Activated CD8-positive, alpha-beta T cell treated with anti-CD3 and anti-CD28 coated beads for 36 hours (primary cell): ENCODE measurements at regions not wholly inside any gene's neighbourhood (a gene's known extent, or its start where the extent isn't known, plus 50 kb on each side); places are given as distances from the start of the nearest gene placed in this dataset.

Experiments used
- ATAC-seq: fragments of 200-7000 bp; cut with Tn5 transposase; one replicate; pipeline ENCODE4 v1.10.0; 2021; ENCODE audit warnings: mild to moderate bottlenecking, moderate library complexity
- CTCF ChIA-PET: fragments of 350-600 bp; sonication (Branson Sonifier 250); formaldehyde crosslinking; loops from one replicate; lab custom pipeline; 2021; ENCODE audit warnings: antibody characterized with exemption; lab: Charles Lee
- POLR2A ChIA-PET: fragments of 350-600 bp; sonication (Branson Sonifier 250); formaldehyde crosslinking; loops from one replicate; lab custom pipeline; 2021; ENCODE audit warnings: antibody characterized with exemption; lab: Charles Lee
- DNase-seq: peaks from one replicate; pipeline ENCODE4 v3.0.0-alpha.2; 2020
- H3K27ac Mint-ChIP-seq: one replicate; pipeline ENCODE4 v1.8.0; 2021; ENCODE audit warnings: mild to moderate bottlenecking, mixed read lengths
- H3K27me3 Mint-ChIP-seq: one replicate; pipeline ENCODE4 v1.8.0; 2021; ENCODE audit warnings: mixed read lengths
- H3K36me3 Mint-ChIP-seq: one replicate; pipeline ENCODE4 v1.8.0; 2021; ENCODE audit warnings: low read depth, mixed read lengths
- H3K4me1 Mint-ChIP-seq: one replicate; pipeline ENCODE4 v1.8.0; 2021; ENCODE audit warnings: low read depth, mixed read lengths
- H3K4me3 Mint-ChIP-seq: one replicate; pipeline ENCODE4 v1.8.0; 2021; ENCODE audit warnings: mild to moderate bottlenecking, moderate library complexity, mixed read lengths
- H3K9me3 Mint-ChIP-seq: one replicate; pipeline ENCODE4 v1.8.0; 2021; ENCODE audit warnings: mixed read lengths
- intact Hi-C: fragments of 100-400 bp; cut with micrococcal nuclease; formaldehyde crosslinking; loops from one replicate; pipeline ENCODE4 v1.10.0; 2022
- TF ChIP-seq, protein P1 (sequence below): fragments of 200-600 bp; IDR thresholded peaks from one replicate; pipeline ENCODE4 v1.8.0; 2022; ENCODE audit warnings: antibody characterized with exemption, mild to moderate bottlenecking

GRCh38 chr2:134078354-134078753 is 175.5 kb upstream of the MGAT5 start:
- Mint-ChIP-seq H3K36me3 (no peaks in the 10 kb centered on the region), H3K4me1 (no peaks in the 10 kb centered on the region), H3K27ac (no peak overlapping the region), H3K27me3 (peaks cover 13% of the 10 kb centered on the region), H3K4me3 (no peak overlapping the region), H3K9me3 (no peaks in the 10 kb centered on the region)
- POLR2A ChIA-PET = no interaction called here
- DNase-seq (no peak), ATAC-seq (no peak)
- TF ChIP-seq, protein P1, sequence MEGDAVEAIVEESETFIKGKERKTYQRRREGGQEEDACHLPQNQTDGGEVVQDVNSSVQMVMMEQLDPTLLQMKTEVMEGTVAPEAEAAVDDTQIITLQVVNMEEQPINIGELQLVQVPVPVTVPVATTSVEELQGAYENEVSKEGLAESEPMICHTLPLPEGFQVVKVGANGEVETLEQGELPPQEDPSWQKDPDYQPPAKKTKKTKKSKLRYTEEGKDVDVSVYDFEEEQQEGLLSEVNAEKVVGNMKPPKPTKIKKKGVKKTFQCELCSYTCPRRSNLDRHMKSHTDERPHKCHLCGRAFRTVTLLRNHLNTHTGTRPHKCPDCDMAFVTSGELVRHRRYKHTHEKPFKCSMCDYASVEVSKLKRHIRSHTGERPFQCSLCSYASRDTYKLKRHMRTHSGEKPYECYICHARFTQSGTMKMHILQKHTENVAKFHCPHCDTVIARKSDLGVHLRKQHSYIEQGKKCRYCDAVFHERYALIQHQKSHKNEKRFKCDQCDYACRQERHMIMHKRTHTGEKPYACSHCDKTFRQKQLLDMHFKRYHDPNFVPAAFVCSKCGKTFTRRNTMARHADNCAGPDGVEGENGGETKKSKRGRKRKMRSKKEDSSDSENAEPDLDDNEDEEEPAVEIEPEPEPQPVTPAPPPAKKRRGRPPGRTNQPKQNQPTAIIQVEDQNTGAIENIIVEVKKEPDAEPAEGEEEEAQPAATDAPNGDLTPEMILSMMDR = no peak
- CTCF ChIA-PET = no interaction called here
- intact Hi-C loops = no loop called here

DNA sequence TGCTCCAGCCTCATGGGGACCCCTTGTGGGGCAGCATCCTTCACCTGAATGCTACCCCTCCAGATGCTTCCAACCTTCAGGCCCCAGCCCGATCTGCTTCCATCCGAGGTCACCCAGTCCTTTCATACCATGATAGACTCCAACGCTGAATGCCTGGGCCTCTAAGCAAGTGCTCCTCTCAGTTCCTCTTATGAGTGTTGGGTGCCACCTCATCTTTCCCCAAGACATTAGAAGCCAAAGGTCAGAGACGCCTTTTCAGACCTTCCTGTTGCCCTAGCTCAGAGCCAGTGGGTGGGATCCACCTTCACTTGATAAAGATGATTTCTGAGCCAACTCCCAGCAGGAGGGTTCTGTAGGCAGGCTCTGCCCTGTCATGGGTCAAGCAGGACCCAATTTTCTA is 174.5 kb upstream of the MGAT5 start:
- POLR2A ChIA-PET = interaction anchor here (0.6 kb wide), 1 partner anchor 110 kb away, joined by 3 read pairs; no protein-coding TSS in a partner anchor
- no peak overlapping the region for H3K4me3 Mint-ChIP-seq
- CTCF ChIA-PET = no interaction called here
- intact Hi-C loops = no loop called here
- no peak overlapping the region for H3K27ac Mint-ChIP-seq
- H3K36me3 Mint-ChIP-seq = no peaks in the 10 kb centered on the region
- DNase-seq (no peak), ATAC-seq (no peak)
- TF ChIP-seq, protein P1 = no peak
- no peaks in the 10 kb centered on the region for H3K9me3 Mint-ChIP-seq
- no peaks in the 10 kb centered on the region for H3K4me1 Mint-ChIP-seq
- H3K27me3 Mint-ChIP-seq = peaks cover 13% of the 10 kb centered on the region

GRCh38 chr2:134080386-134081089 is 173.3 kb upstream of the MGAT5 start:
- TF ChIP-seq, protein P1 = no peak
- CTCF ChIA-PET = no interaction called here
- H3K27ac Mint-ChIP-seq = no peak overlapping the region
- intact Hi-C loops = loop anchor here (10.0 kb wide), 1 partner anchor 196 kb away; no protein-coding TSS in a partner anchor
- ATAC-seq (no peak), DNase-seq (no peak)
- H3K27me3 Mint-ChIP-seq = peaks cover 9% of the 10 kb centered on the region
- H3K36me3 Mint-ChIP-seq = no peaks in the 10 kb centered on the region
- no peaks in the 10 kb centered on the region for H3K9me3 Mint-ChIP-seq
- POLR2A ChIA-PET = no interaction called here
- H3K4me1 Mint-ChIP-seq = no peaks in the 10 kb centered on the region
- H3K4me3 Mint-ChIP-seq = no peak overlapping the region

GRCh38 chr2:134081238-134081938 is 172.5 kb upstream of the MGAT5 start:
- DNase-seq (no peak), ATAC-seq (no peak)
- TF ChIP-seq, protein P1 = no peak
- CTCF ChIA-PET = no interaction called here
- Mint-ChIP-seq H3K27ac (no peak overlapping the region), H3K9me3 (no peaks in the 10 kb centered on the region), H3K4me1 (no peaks in the 10 kb centered on the region), H3K27me3 (peaks cover 9% of the 10 kb centered on the region), H3K4me3 (no peak overlapping the region), H3K36me3 (no peaks in the 10 kb centered on the region)
- POLR2A ChIA-PET = no interaction called here
- intact Hi-C loops = loop anchor here (10.0 kb wide), 1 partner anchor 197 kb away; no protein-coding TSS in a partner anchor

- CTCF ChIA-PET = no interaction called here
- intact Hi-C loops = loop anchor here (10.0 kb wide), 1 partner anchor 199 kb away; no protein-coding TSS in a partner anchor
- POLR2A ChIA-PET = no interaction called here
Observed at GRCh38 chr2:134083548-134083947, 170.3 kb upstream of the MGAT5 start.

More at GRCh38 chr2:134083548-134083947, 170.3 kb upstream of the MGAT5 start:
- peaks cover 7% of the 10 kb centered on the region for H3K27me3 Mint-ChIP-seq
- ATAC-seq (no peak), DNase-seq (no peak)
- no peak overlapping the region for H3K4me3 Mint-ChIP-seq
- H3K4me1 Mint-ChIP-seq = no peaks in the 10 kb centered on the region
- no peak overlapping the region for H3K27ac Mint-ChIP-seq
- H3K36me3 Mint-ChIP-seq = no peaks in the 10 kb centered on the region
- TF ChIP-seq, protein P1 = no peak
- H3K9me3 Mint-ChIP-seq = no peaks in the 10 kb centered on the region
